D721Med (cell line): ENCODE measurements at regions not wholly inside any gene's neighbourhood (a gene's known extent, or its start where the extent isn't known, plus 50 kb on each side); places are given as distances from the start of the nearest gene placed in this dataset.

Experiments
- DNase-seq: peaks from one replicate; pipeline ENCODE4 v3.0.0; 2011; ENCODE audit warnings: low spot score; ENCODE audit not compliant: insufficient read length
- FAIRE-seq: peaks from 2 replicates; lab custom pipeline; 2011; peaks lifted over from hg19 to GRCh38; lab: Jason Lieb, UNC
- TF ChIP-seq, protein P1 (sequence below): IDR thresholded peaks from 2 replicates; pipeline ENCODE4 v1.5.1; 2012; ENCODE audit warnings: mild to moderate bottlenecking, control low read depth; ENCODE audit not compliant: insufficient read depth; ENCODE audit errors: missing control alignments

DNA sequence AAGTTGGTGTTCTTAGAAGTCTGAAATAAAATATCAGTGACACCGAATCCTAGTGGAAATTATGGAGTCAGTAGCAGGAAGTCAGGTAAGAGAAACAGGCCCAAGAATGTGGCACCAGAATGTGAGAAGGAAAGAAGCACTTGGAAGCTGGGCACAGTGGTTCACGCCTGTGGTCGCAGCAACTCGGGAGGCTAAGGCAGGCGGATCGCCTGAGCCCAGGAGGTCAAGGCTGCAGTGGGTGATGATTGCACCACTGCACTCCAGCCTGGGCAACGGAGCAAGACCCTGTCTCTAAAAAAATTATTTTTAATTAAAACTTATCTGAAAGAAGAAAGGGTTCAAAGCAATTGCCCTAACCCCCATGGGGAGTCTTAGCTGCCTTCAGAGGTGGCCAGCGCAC lies 268.3 kb upstream of the SALL3 start:
- DNase-seq (no peak), FAIRE-seq (no peak)
- TF ChIP-seq, protein P1, sequence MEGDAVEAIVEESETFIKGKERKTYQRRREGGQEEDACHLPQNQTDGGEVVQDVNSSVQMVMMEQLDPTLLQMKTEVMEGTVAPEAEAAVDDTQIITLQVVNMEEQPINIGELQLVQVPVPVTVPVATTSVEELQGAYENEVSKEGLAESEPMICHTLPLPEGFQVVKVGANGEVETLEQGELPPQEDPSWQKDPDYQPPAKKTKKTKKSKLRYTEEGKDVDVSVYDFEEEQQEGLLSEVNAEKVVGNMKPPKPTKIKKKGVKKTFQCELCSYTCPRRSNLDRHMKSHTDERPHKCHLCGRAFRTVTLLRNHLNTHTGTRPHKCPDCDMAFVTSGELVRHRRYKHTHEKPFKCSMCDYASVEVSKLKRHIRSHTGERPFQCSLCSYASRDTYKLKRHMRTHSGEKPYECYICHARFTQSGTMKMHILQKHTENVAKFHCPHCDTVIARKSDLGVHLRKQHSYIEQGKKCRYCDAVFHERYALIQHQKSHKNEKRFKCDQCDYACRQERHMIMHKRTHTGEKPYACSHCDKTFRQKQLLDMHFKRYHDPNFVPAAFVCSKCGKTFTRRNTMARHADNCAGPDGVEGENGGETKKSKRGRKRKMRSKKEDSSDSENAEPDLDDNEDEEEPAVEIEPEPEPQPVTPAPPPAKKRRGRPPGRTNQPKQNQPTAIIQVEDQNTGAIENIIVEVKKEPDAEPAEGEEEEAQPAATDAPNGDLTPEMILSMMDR = no peak

- TF ChIP-seq, protein P1 = no peak
- DNase-seq (no peak), FAIRE-seq (no peak)
Measured at GRCh38 chr18:78711971-78712370, 267.6 kb upstream of the SALL3 start.

GRCh38 chr18:78713069-78713468 lies 266.5 kb upstream of the SALL3 start:
- TF ChIP-seq, protein P1 = no peak
- DNase-seq (no peak), FAIRE-seq (no peak)

GRCh38 chr18:78713726-78714125 lies 265.9 kb upstream of the SALL3 start:
- no peak for DNase-seq
- FAIRE-seq = no peak
- TF ChIP-seq, protein P1 = no peak

- TF ChIP-seq, protein P1 = no peak
Measured at GRCh38 chr18:78716022-78716421, 263.6 kb upstream of the SALL3 start.

GRCh38 chr18:78716581-78716980 lies 263.0 kb upstream of the SALL3 start:
- no peak for DNase-seq
- no peak for FAIRE-seq
- TF ChIP-seq, protein P1 = no peak

More at GRCh38 chr18:78716022-78716421, 263.6 kb upstream of the SALL3 start:
- FAIRE-seq (no peak), DNase-seq (no peak)

DNA sequence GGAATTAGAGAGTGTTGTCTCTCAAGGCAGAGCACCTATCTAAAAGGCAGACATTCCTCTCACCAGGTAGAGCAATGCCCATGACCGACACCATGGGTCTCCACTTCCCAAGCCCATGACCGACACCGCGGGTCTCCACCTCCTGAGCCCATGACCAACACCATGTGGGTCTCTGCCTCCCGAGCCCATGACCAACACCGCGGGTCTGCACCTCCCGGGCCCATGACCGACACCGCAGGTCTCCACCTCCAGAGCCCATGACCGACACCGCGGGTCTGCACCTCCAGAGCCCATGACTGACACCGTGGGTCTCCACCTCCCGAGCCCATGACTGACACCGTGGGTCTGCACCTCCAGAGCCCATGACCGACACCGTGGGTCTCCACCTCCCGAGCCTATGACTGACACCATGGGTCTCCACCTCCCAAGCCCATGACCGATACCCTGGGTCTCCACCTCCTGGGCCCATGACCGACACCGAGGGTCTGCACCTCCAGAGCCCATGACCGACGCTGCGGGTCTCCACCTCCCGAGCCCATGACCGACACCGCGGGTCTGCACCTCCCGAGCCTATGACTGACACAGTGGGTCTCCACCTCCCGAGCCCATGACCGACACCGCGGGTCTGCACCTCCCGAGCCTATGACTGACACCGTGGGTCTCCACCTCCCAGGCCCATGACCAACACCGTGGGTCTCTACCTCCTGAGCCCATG lies 262.4 kb upstream of the SALL3 start:
- DNase-seq (no peak), FAIRE-seq (no peak)
- TF ChIP-seq, protein P1 = no peak
